AG10803 (cell line): ENCODE measurements at regions not wholly inside any gene's neighbourhood (a gene's known extent, or its start where the extent isn't known, plus 50 kb on each side); places are given as distances from the start of the nearest gene placed in this dataset.

Experiments used
- DNase-seq: peaks from one replicate; pipeline ENCODE4 v3.0.0; 2010; ENCODE audit warnings: low read depth
- H3K4me3 ChIP-seq: 2 replicates; pipeline ENCODE4 v1.5.1; 2011; ENCODE audit warnings: mild to moderate bottlenecking, low read length, control low read depth
- TF ChIP-seq, protein P1 (sequence below): conservative IDR thresholded peaks from 2 replicates; pipeline ENCODE4 v1.5.1; 2011; ENCODE audit warnings: mild to moderate bottlenecking, low read length, control low read depth, inconsistent platforms

DNA sequence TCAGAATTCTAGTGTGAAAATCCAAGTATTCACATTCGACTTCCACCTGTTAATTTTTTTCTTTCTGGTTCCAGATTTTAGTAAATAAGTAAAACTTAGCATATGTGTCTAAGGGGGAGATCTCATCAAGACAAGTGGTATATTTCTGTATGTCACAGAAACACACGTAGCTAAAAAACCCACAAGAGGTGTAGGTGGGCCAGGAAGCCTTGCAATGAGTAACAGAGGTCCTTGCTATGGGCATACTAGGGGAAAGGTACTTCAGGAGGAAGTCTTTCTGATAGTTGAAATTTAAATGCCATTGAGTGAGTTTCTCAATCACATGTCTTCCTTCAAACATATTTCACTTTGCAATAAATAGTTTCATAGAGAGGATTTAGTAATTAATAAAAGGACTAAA lies 315.8 kb downstream of the MID1IP1 start:
- TF ChIP-seq, protein P1, sequence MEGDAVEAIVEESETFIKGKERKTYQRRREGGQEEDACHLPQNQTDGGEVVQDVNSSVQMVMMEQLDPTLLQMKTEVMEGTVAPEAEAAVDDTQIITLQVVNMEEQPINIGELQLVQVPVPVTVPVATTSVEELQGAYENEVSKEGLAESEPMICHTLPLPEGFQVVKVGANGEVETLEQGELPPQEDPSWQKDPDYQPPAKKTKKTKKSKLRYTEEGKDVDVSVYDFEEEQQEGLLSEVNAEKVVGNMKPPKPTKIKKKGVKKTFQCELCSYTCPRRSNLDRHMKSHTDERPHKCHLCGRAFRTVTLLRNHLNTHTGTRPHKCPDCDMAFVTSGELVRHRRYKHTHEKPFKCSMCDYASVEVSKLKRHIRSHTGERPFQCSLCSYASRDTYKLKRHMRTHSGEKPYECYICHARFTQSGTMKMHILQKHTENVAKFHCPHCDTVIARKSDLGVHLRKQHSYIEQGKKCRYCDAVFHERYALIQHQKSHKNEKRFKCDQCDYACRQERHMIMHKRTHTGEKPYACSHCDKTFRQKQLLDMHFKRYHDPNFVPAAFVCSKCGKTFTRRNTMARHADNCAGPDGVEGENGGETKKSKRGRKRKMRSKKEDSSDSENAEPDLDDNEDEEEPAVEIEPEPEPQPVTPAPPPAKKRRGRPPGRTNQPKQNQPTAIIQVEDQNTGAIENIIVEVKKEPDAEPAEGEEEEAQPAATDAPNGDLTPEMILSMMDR, result no peak
- no peak overlapping the region for H3K4me3 ChIP-seq
- DNase-seq, result no peak

DNA sequence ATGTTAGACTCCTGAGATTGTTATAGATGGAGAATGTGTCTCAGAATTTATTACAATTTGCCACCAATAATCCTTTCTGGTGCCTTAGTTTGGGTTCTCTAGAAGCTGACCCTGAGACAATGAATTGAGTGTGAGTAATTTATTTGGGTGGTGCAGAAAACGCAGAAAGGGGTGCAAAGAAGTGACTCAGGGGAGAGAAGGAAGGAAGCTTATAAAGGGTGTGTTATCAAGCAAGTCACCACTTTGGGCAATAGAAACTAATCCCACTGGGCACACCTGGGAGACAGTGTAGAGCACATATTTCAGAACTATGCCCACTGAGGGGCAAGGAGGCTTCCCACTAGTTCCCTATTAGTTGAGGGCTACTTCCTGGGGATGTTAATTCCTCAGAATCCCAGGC lies 320.6 kb downstream of the MID1IP1 start:
- TF ChIP-seq, protein P1, result no peak
- H3K4me3 ChIP-seq, result no peak overlapping the region
- no peak for DNase-seq

DNA sequence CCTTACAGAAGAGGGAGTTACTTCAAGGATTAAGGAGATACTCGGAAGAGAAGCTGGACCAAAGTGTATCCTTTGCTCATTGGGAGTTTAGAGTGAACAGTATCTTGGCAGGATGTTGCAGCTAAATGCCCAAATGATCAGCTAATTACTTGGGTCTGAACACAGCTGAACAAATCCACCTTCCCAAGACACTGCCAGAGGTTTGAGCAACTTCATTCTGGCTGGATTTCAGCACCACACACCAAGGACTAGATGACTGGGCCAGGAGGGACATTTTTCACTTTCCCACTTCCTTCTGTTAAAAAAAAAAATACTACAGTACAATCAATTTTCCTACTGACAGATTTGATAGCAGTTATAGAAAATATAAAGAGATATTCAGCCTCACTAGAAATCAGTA lies 324.6 kb downstream of the MID1IP1 start:
- no peak for DNase-seq
- H3K4me3 ChIP-seq, result no peak overlapping the region
- TF ChIP-seq, protein P1, result no peak

DNA sequence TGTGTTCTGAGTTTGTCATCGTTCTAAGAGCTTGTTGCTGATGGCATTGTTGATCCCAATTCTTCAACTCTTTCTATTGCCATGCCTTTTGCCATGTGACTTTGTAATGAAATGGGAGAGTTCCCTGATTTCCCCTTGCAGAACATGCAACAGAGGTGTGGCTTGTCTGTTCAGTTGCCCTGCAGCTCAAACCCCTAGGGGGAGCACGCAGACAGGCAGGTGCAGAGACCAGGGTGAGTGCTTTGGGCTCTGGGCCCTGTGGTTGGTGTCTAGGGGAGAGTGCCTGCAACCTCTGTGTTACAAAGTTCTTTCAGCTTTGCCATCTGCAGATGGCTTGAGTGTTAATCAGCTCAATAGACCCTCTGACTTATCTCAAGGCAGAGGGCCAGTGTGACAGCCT lies 332.7 kb downstream of the MID1IP1 start:
- no peak overlapping the region for H3K4me3 ChIP-seq
- TF ChIP-seq, protein P1, result no peak
- no peak for DNase-seq

DNA sequence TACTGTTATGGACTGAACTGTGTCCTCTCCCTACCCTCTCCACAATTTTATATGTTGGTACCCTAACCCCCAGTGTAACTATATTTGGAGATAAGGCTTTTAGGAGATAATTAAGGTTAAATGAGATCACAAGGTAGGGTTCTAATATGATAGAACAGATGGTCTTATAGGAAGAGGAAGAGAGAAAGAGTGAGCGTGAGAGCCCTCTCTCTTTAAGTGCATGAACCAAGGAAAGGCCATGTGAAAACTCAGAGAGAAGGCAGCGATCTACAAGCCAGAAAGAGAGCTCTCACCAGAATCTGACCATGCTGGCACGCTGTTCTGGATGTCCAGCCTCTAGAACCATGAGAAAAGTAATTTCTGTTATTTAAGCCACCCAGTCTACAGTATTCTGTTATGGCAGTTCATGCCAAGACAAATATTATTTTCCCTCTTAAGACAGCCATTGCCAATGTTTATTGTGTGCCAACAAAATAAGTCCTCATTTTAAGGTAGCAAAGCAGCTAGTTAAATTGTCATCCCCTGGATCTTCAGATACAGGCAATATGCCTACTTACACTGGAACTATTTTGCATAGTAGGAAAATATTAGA lies 336.2 kb downstream of the MID1IP1 start:
- DNase-seq, result no peak
- TF ChIP-seq, protein P1, result no peak
- no peak overlapping the region for H3K4me3 ChIP-seq

DNA sequence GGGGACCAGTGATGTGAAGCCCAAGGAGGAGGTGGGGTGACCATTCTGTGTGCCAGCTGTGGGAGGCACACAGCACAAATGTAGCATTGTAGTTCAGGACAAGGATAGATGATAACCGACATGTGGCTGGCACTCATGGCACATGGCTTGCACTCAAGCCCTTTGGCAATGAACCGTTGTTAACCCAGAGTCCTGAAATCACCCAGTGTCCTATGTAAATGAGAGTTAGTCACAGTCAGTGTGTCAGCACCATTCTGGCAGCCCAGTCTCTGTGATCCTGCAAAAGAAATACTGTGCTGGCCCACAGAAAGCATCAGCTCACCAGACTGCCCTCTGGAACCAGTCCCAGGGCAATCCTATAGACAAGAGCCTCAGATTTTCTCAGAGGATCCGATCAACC lies 339.3 kb downstream of the MID1IP1 start:
- TF ChIP-seq, protein P1, result no peak
- no peak for DNase-seq

DNA sequence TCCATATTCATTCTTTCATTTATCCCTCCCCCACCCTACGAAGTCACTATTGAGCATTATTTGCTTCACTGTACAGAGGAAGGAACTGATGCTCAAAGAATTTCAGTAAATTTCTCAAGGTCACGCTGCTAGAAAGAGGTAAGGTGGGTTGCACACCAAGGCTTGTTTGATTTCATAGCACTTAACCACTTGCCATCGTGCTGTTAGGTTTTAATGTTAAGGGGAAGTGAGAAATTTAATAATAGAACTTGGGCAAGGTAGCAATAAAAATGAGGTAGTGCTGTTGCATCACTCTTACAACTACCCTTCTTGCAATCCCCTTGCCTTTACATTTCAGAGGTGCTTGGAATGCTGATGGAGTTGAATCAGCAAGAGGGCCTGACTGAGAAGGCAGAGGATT lies 343.1 kb downstream of the MID1IP1 start:
- H3K4me3 ChIP-seq, result no peak overlapping the region
- no peak for DNase-seq
- TF ChIP-seq, protein P1, result no peak

More for the DNA sequence above, 339.3 kb downstream of the MID1IP1 start:
- no peak overlapping the region for H3K4me3 ChIP-seq
